ENCODE measurements at regions not wholly inside any gene's neighbourhood (a gene's known extent, or its start where the extent isn't known, plus 50 kb on each side); places are given as distances from the start of the nearest gene placed in this dataset.

- H3K4me3 ChIP-seq, result no peak overlapping the region
- H3K27me3 ChIP-seq, result no peaks in the 10 kb centered on the region
- no peaks in the 10 kb centered on the region for H3K9me3 ChIP-seq
- intact Hi-C loops (cut with DNase I; ENCODE audit: low total_unique reads), result no loop called here
- DNase-seq, result no peak
- WGBS, 5 donors, result 65 to 77% (median 71%) methylated on average over 1 of the region's 1 CpG
- H3K27ac ChIP-seq, result no peak overlapping the region
- TF ChIP-seq POLR2AphosphoS5 (IDR thresholded peaks at IDR 0.05) (no peak), CTCF (IDR thresholded peaks at IDR 0.05) (no peak), EP300 (IDR thresholded peaks at IDR 0.05) (no peak), POLR2A (IDR thresholded peaks at IDR 0.05) (no peak)
- no peaks in the 10 kb centered on the region for H3K36me3 ChIP-seq
- H3K4me1 ChIP-seq, result no peaks in the 10 kb centered on the region
These were observed 64.4 kb downstream of the DIO2 start for GRCh38 chr14:80146941-80147340.

GRCh38 chr14:80136358-80136757, 74.9 kb downstream of the DIO2 start:
- Histone ChIP-seq H3K27me3 (no peaks in the 10 kb centered on the region), H3K4me1 (no peaks in the 10 kb centered on the region), H3K9me3 (peaks cover 0 to 13% (median 9%) of the 10 kb centered on the region in 4 donors), H3K36me3 (no peaks in the 10 kb centered on the region), H3K4me3 (no peak overlapping the region), H3K27ac (no peak overlapping the region)
- 86 to 99% (median 95%) methylated on average over 4 of the region's 4 CpGs for WGBS, 5 donors
- DNase-seq, result no peak
- intact Hi-C loops (cut with DNase I; ENCODE audit: low total_unique reads), result no loop called here
- TF ChIP-seq EP300 (IDR thresholded peaks at IDR 0.05) (no peak), POLR2A (IDR thresholded peaks at IDR 0.05) (no peak), POLR2AphosphoS5 (IDR thresholded peaks at IDR 0.05) (no peak), CTCF (IDR thresholded peaks at IDR 0.05) (no peak)

GRCh38 chr14:80135305-80136088, 75.8 kb downstream of the DIO2 start:
- WGBS, 5 donors, result 52 to 64% (median 59%) methylated on average over 3 of the region's 3 CpGs
- Histone ChIP-seq H3K27ac (no peak overlapping the region), H3K36me3 (no peaks in the 10 kb centered on the region), H3K9me3 (peaks cover 0 to 13% (median 9%) of the 10 kb centered on the region in 4 donors), H3K4me3 (no peak overlapping the region), H3K27me3 (no peaks in the 10 kb centered on the region), H3K4me1 (no peaks in the 10 kb centered on the region)
- TF ChIP-seq POLR2A (IDR thresholded peaks at IDR 0.05) (no peak), EP300 (IDR thresholded peaks at IDR 0.05) (no peak), CTCF (IDR thresholded peaks at IDR 0.05) (no peak), POLR2AphosphoS5 (IDR thresholded peaks at IDR 0.05) (no peak)
- intact Hi-C loops (cut with DNase I; ENCODE audit: low total_unique reads), result no loop called here
- DNase-seq, result no peak

- no peak for DNase-seq
- WGBS, 5 donors, result 25 to 65% (median 49%) methylated on average over 1 of the region's 1 CpG
- Histone ChIP-seq H3K36me3 (no peaks in the 10 kb centered on the region), H3K4me1 (no peaks in the 10 kb centered on the region), H3K4me3 (no peak overlapping the region), H3K27ac (no peak overlapping the region), H3K27me3 (no peaks in the 10 kb centered on the region), H3K9me3 (peaks cover 0 to 13% (median 9%) of the 10 kb centered on the region in 4 donors)
- TF ChIP-seq CTCF (IDR thresholded peaks at IDR 0.05), result no peak
- TF ChIP-seq POLR2AphosphoS5 (IDR thresholded peaks at IDR 0.05), result no peak
- intact Hi-C loops (cut with DNase I; ENCODE audit: low total_unique reads), result no loop called here
These were observed 77.0 kb downstream of the DIO2 start for GRCh38 chr14:80134321-80134720.

Measured in stomach (tissue), 8 donors.